Stomach (tissue), 4 donors: ENCODE measurements at regions not wholly inside any gene's neighbourhood (a gene's known extent, or its start where the extent isn't known, plus 50 kb on each side); places are given as distances from the start of the nearest gene placed in this dataset.

ENCODE experiments used
- POLR2A ChIP-seq, 4 donors: fragments of 450-650 bp; IDR thresholded peaks; one replicate each; pipeline ENCODE4 v1.6.1; 2016; ENCODE audit warnings: antibody characterized with exemption in 4 of 4, control low read depth in 2 of 4, mild to moderate bottlenecking in 1 of 4, moderate library complexity in 1 of 4
- POLR2AphosphoS5 ChIP-seq, 3 donors: sonication (generic); formaldehyde crosslinking; IDR thresholded peaks; one replicate each; pipeline ENCODE4 v1.6.1; 2016; ENCODE audit warnings: antibody characterized with exemption in 3 of 3
- TF ChIP-seq, protein P1 (sequence below), 7 experiments: fragments of 450-650 bp in 4 of 7; fragments of 200-600 bp in 3 of 7; sonication (generic) in 3 of 7; IDR thresholded peaks; one replicate each; pipeline ENCODE4 v1.5.1; 2016 to 2019; ENCODE audit warnings: antibody characterized with exemption in 7 of 7, control low read depth in 2 of 7, mild to moderate bottlenecking in 1 of 7

DNA sequence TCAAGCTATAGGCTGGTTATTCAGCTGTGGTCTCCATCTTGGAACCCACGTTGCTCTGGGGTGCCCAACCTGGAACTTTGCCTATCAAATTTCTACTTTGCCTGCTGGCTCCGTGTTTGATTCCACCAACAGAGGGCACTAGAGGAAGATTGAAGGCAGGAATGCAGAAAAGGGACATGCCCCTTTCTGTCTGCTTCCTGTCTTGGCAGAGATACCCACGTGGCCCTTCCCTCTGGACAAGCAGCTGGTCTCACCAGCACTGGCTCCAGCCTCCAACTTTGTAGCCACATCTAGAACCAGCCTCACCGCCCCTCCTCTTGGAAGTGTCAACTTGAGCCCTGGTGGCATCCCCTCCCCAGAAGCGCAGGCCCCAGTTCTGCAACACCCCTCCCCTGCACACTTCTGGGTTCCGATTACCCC, 52.1 kb upstream of the ZNF438 start:
- TF ChIP-seq, protein P1, sequence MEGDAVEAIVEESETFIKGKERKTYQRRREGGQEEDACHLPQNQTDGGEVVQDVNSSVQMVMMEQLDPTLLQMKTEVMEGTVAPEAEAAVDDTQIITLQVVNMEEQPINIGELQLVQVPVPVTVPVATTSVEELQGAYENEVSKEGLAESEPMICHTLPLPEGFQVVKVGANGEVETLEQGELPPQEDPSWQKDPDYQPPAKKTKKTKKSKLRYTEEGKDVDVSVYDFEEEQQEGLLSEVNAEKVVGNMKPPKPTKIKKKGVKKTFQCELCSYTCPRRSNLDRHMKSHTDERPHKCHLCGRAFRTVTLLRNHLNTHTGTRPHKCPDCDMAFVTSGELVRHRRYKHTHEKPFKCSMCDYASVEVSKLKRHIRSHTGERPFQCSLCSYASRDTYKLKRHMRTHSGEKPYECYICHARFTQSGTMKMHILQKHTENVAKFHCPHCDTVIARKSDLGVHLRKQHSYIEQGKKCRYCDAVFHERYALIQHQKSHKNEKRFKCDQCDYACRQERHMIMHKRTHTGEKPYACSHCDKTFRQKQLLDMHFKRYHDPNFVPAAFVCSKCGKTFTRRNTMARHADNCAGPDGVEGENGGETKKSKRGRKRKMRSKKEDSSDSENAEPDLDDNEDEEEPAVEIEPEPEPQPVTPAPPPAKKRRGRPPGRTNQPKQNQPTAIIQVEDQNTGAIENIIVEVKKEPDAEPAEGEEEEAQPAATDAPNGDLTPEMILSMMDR (IDR thresholded peaks at IDR 0.05): peak in 4 of 7 experiments; percentile 9 to 40 (median 22)
- TF ChIP-seq POLR2A (IDR thresholded peaks at IDR 0.05) (no peak), POLR2AphosphoS5 (IDR thresholded peaks at IDR 0.05) (no peak)
